Caco-2 (cell line): ENCODE measurements at regions not wholly inside any gene's neighbourhood (a gene's known extent, or its start where the extent isn't known, plus 50 kb on each side); places are given as distances from the start of the nearest gene placed in this dataset.

ENCODE experiments used
- BruUV-seq: library from RNA; stranded (reverse); fragments of 400-500 nt; replicated peaks from 2 replicates; lab custom pipeline; 2021; lab: Mats Ljungman, UMichigan
- CTCF ChIA-PET: fragments of 300-600 bp; sonication (Branson Sonifier 250); formaldehyde crosslinking; loops from one replicate; lab custom pipeline; 2022; ENCODE audit warnings: antibody characterized with exemption; lab: Charles Lee
- POLR2A ChIA-PET: fragments of 300-600 bp; sonication (Branson Sonifier 250); formaldehyde crosslinking; loops from one replicate; lab custom pipeline; 2022; ENCODE audit warnings: antibody characterized with exemption; lab: Charles Lee
- DNase-seq, 2 experiments: peaks; one replicate each; pipeline versions ENCODE4 v3.0.0 to v3.0.0-alpha.2; 2020 to 2022
- H3K27me3 ChIP-seq: replicated peaks from 2 replicates; pipeline ENCODE4 v1.6.0; 2011; ENCODE audit warnings: low read length; ENCODE audit not compliant: control insufficient read depth, insufficient read depth
- H3K36me3 ChIP-seq: 2 replicates; pipeline ENCODE4 v1.5.1; 2011; ENCODE audit warnings: low read length; ENCODE audit not compliant: control insufficient read depth, insufficient read depth
- H3K4me1 ChIP-seq: fragments of 250-450 bp; sonication (Bioruptor Pico); 2 replicates; pipeline ENCODE4 v1.5.1; 2020; ENCODE audit warnings: mild to moderate bottlenecking
- H3K4me3 ChIP-seq: 2 replicates; pipeline ENCODE4 v1.5.1; 2011; ENCODE audit warnings: low read depth, mild to moderate bottlenecking, control low read depth, low read length
- H3K9me3 ChIP-seq: fragments of 250-450 bp; sonication (Bioruptor Pico); 2 replicates; pipeline ENCODE4 v1.5.1; 2020; ENCODE audit warnings: mild to moderate bottlenecking, moderate library complexity
- H3K27ac Mint-ChIP-seq: one replicate; pipeline ENCODE4 v1.8.0; 2022; ENCODE audit warnings: mixed read lengths; ENCODE audit not compliant: unreplicated experiment
- H3K27me3 Mint-ChIP-seq: one replicate; pipeline ENCODE4 v1.8.0; 2022; ENCODE audit warnings: mixed read lengths; ENCODE audit not compliant: insufficient read depth, unreplicated experiment
- H3K36me3 Mint-ChIP-seq: one replicate; pipeline ENCODE4 v1.8.0; 2022; ENCODE audit warnings: mild to moderate bottlenecking, mixed read lengths; ENCODE audit not compliant: insufficient read depth, unreplicated experiment
- H3K4me1 Mint-ChIP-seq: one replicate; pipeline ENCODE4 v1.8.0; 2022; ENCODE audit warnings: low read depth, mixed read lengths; ENCODE audit not compliant: unreplicated experiment
- H3K4me3 Mint-ChIP-seq: one replicate; pipeline ENCODE4 v1.8.0; 2022; ENCODE audit warnings: mild to moderate bottlenecking, moderate library complexity, mixed read lengths; ENCODE audit not compliant: unreplicated experiment
- H3K9me3 Mint-ChIP-seq: one replicate; pipeline ENCODE4 v1.8.0; 2022; ENCODE audit warnings: mixed read lengths; ENCODE audit not compliant: unreplicated experiment
- intact Hi-C: fragments of 100-400 bp; cut with micrococcal nuclease; formaldehyde crosslinking; loops from one replicate; pipeline ENCODE4 v1.10.0; 2022; ENCODE audit not compliant: unreplicated experiment
- TF ChIP-seq, protein P1 (sequence below), 2 experiments: fragments of 200-600 bp in 1 of 2; IDR thresholded peaks; 1 replicate in 1 of 2; 2 replicates in 1 of 2; pipeline versions ENCODE4 v1.5.1 to v1.8.0; 2011 to 2022; ENCODE audit warnings: antibody characterized with exemption in 1 of 2, control low read depth in 1 of 2, inconsistent platforms in 1 of 2, low read depth in 1 of 2, low read length in 1 of 2, mild to moderate bottlenecking in 1 of 2, moderate library complexity in 1 of 2; ENCODE audit not compliant: insufficient read depth in 1 of 2, severe bottlenecking in 1 of 2, unreplicated experiment in 1 of 2

DNA sequence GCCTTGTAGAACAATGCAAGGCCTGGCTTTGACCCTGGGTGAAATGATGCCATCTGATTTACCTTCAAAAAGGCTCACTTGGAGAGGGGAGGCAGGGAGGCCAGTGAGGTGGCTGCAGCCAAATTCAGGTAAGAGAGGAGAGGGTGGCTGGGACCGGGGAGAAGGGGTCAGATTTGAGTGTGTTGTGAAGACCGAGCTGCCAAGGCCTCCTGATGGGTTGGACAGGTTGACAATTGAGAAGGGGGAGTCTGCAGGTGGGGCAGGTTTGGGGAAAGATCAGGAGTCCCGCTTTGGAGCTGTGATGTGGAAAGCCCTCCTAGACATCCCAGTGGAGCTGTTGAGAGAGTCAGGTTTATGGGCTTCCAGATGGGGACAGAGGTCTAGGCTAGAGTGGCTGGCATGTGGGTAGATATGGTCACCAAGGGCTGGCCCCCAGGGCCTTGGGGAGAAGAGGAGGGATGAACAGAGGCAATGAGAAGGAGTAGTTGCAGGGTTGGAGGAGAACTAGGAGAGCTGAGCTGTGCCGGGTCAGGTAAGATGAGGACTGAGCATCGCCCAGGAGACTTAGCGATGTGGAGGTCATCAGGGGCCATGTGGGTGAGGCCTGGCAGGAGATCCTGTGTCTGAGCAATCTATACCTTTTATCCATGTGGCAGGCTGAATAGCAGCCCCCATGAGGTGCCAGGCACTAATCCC is 70.5 kb upstream of the TOX2 start:
- Mint-ChIP-seq H3K27me3 (peaks cover 23% of the 10 kb centered on the region), H3K27ac (no peak overlapping the region)
- TF ChIP-seq, protein P1, sequence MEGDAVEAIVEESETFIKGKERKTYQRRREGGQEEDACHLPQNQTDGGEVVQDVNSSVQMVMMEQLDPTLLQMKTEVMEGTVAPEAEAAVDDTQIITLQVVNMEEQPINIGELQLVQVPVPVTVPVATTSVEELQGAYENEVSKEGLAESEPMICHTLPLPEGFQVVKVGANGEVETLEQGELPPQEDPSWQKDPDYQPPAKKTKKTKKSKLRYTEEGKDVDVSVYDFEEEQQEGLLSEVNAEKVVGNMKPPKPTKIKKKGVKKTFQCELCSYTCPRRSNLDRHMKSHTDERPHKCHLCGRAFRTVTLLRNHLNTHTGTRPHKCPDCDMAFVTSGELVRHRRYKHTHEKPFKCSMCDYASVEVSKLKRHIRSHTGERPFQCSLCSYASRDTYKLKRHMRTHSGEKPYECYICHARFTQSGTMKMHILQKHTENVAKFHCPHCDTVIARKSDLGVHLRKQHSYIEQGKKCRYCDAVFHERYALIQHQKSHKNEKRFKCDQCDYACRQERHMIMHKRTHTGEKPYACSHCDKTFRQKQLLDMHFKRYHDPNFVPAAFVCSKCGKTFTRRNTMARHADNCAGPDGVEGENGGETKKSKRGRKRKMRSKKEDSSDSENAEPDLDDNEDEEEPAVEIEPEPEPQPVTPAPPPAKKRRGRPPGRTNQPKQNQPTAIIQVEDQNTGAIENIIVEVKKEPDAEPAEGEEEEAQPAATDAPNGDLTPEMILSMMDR (IDR thresholded peaks at IDR 0.05; ENCODE audit: insufficient read depth in 1 of 2, low read depth in 1 of 2, low read length in 1 of 2, severe bottlenecking in 1 of 2, unreplicated experiment in 1 of 2) = no peak

GRCh38 chr20:43843096-43843964 is 71.3 kb upstream of the TOX2 start:
- H3K4me1 Mint-ChIP-seq = no peaks in the 10 kb centered on the region

More for the DNA sequence above, 70.5 kb upstream of the TOX2 start:
- no peak overlapping the region for H3K4me3 Mint-ChIP-seq
- H3K9me3 Mint-ChIP-seq = no peaks in the 10 kb centered on the region
- H3K4me1 ChIP-seq = no peaks in the 10 kb centered on the region
- intact Hi-C loops = no loop called here
- H3K27me3 ChIP-seq = peaks cover 3% of the 10 kb centered on the region; the same call in 1 of the 2 replicates
- DNase-seq = peak in 1 of 2 experiments; percentile 32
- H3K9me3 ChIP-seq = no peaks in the 10 kb centered on the region
- ChIA-PET CTCF (no interaction called here), POLR2A (no interaction called here)
- H3K36me3 Mint-ChIP-seq = no peaks in the 10 kb centered on the region
- H3K4me1 Mint-ChIP-seq = no peaks in the 10 kb centered on the region
- no TSS peak for BruUV-seq
- H3K4me3 ChIP-seq = no peak overlapping the region
- no peaks in the 10 kb centered on the region for H3K36me3 ChIP-seq

More at GRCh38 chr20:43843096-43843964, 71.3 kb upstream of the TOX2 start:
- no peaks in the 10 kb centered on the region for H3K36me3 ChIP-seq
- no peak overlapping the region for H3K4me3 Mint-ChIP-seq
- no peaks in the 10 kb centered on the region for H3K9me3 ChIP-seq
- H3K27me3 ChIP-seq = peaks cover 3% of the 10 kb centered on the region; the same call in 1 of the 2 replicates
- DNase-seq = peak in 1 of 2 experiments; percentile 35
- intact Hi-C loops = no loop called here
- H3K27me3 Mint-ChIP-seq = peaks cover 23% of the 10 kb centered on the region
- TF ChIP-seq, protein P1 (IDR thresholded peaks at IDR 0.05; ENCODE audit: insufficient read depth in 1 of 2, low read depth in 1 of 2, low read length in 1 of 2, severe bottlenecking in 1 of 2, unreplicated experiment in 1 of 2) = no peak
- ChIA-PET POLR2A (no interaction called here), CTCF (no interaction called here)
- H3K27ac Mint-ChIP-seq = no peak overlapping the region
- no TSS peak for BruUV-seq
- H3K9me3 Mint-ChIP-seq = no peaks in the 10 kb centered on the region
- no peaks in the 10 kb centered on the region for H3K4me1 ChIP-seq
- H3K4me3 ChIP-seq = no peak overlapping the region
- H3K36me3 Mint-ChIP-seq = no peaks in the 10 kb centered on the region
